Heart left ventricle (tissue), 13 donors: ENCODE measurements at regions not wholly inside any gene's neighbourhood (a gene's known extent, or its start where the extent isn't known, plus 50 kb on each side); places are given as distances from the start of the nearest gene placed in this dataset.

Source experiments
- POLR2A ChIP-seq, 2 donors: fragments of 450-650 bp; IDR thresholded peaks; one replicate each; pipeline ENCODE4 v1.6.1; 2017; ENCODE audit warnings: antibody characterized with exemption in 2 of 2, mild to moderate bottlenecking in 2 of 2, moderate library complexity in 2 of 2
- TF ChIP-seq, protein P1 (sequence below), 12 donors: fragments of 200-600 bp; sonication (generic) in 4 of 12; IDR thresholded peaks; one replicate each; pipeline versions ENCODE4 v1.5.0 to v1.8.0; 2018 to 2022; ENCODE audit warnings: antibody characterized with exemption in 12 of 12, mild to moderate bottlenecking in 5 of 12
- donor health status: ischemic (EF 13 %, LVEDD 7.1; RV severe dilation, severe dysfunction).
- donor health status: DM: no; HTN: yes; CAD: no.
- donor health status: DM: no; HTN: no; CAD: no.
- donor health status: ischemic (EF 25% LVEDD 6.9; RV normal size, moderate dysfunction).
- donor health status: ischemic (EF 25% LVEDD 5.7; RV mildly dilated, moderate dysfunction).
- donor health status: ischemic (EF 35%, LVEDD 5.7; RV mildly dilated, moderate dysfunction).
- donor health status: nonischemic (EF 11% LVEDD 7.7; RV severe dilation, severe dysfunction).
- donor health status: DM: yes; HTN: yes; CAD: no.
- donor health status: PGD.
- donor health status: ischemic (EF 29% LVEDD 5.4; RV normal size, mild dysfunction).
- donor health status: nonischemic (EF 23%, LVEDD 6.1; RV moderate dilation, normal function).

DNA sequence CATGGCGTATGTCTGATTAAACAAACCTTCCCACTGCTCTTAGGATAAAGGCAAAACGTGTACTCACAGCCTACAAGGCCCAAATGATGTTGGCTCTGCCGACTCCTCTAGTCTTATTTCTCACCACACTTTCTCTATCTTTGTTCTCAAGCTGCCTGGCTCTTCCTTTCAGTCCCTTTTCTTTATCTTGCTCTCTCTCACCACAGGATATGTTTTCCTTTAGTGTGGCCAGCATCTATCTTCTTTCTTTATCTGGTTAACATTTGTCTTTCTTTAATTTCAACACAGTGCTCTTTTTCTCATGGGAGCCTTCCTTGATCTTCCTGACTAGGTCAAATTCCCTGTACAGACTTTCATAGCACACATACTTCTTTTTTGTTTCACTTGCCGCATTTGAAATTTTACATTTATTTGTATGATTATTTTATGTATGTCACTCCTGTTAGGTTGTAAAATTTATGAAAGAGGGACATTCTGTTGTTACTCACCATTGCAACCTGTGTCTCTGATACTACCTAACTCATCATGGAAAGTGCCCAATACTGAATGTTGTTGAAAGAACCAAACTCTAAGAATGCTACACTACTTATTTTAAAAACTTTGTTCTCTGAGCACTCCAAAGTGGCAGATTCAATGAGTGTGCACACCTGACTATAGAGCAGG is 328.9 kb upstream of the CBLB start:
- TF ChIP-seq, protein P1, sequence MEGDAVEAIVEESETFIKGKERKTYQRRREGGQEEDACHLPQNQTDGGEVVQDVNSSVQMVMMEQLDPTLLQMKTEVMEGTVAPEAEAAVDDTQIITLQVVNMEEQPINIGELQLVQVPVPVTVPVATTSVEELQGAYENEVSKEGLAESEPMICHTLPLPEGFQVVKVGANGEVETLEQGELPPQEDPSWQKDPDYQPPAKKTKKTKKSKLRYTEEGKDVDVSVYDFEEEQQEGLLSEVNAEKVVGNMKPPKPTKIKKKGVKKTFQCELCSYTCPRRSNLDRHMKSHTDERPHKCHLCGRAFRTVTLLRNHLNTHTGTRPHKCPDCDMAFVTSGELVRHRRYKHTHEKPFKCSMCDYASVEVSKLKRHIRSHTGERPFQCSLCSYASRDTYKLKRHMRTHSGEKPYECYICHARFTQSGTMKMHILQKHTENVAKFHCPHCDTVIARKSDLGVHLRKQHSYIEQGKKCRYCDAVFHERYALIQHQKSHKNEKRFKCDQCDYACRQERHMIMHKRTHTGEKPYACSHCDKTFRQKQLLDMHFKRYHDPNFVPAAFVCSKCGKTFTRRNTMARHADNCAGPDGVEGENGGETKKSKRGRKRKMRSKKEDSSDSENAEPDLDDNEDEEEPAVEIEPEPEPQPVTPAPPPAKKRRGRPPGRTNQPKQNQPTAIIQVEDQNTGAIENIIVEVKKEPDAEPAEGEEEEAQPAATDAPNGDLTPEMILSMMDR (IDR thresholded peaks at IDR 0.05), result no peak
- TF ChIP-seq POLR2A (IDR thresholded peaks at IDR 0.05), result no peak
